GM23338 (cell line): ENCODE measurements at regions not wholly inside any gene's neighbourhood (a gene's known extent, or its start where the extent isn't known, plus 50 kb on each side); places are given as distances from the start of the nearest gene placed in this dataset.

ENCODE experiments used
- ATAC-seq: fragments of 200-7000 bp; cut with Tn5 transposase; 3 replicates; pipeline ENCODE4 v1.9.1; 2020
- DNase-seq: peaks from one replicate; pipeline ENCODE4 v3.0.0-alpha.2; 2015; ENCODE audit warnings: low spot score
- H2AFZ ChIP-seq: fragments of 200-600 bp; sonication (generic); 2 replicates; pipeline ENCODE4 v1.8.0; 2016; ENCODE audit warnings: antibody characterized with exemption, mild to moderate bottlenecking, moderate library complexity
- H3F3A ChIP-seq: fragments of 200-600 bp; sonication (generic); replicated peaks from 2 replicates; pipeline ENCODE4 v1.8.0; 2017; ENCODE audit warnings: antibody characterized with exemption, mixed run types, low read depth
- H3K27ac ChIP-seq: fragments of 200-600 bp; sonication (generic); 2 replicates; pipeline ENCODE4 v1.6.1; 2016; ENCODE audit warnings: low read depth
- H3K27me3 ChIP-seq: fragments of 200-600 bp; sonication (generic); 2 replicates; pipeline ENCODE4 v1.8.0; 2016; ENCODE audit warnings: mild to moderate bottlenecking, mixed run types, moderate library complexity; ENCODE audit not compliant: insufficient read depth
- H3K36me3 ChIP-seq: fragments of 200-600 bp; sonication (generic); 2 replicates; pipeline ENCODE4 v1.8.0; 2016; ENCODE audit warnings: mild to moderate bottlenecking; ENCODE audit not compliant: insufficient read depth
- H3K4me1 ChIP-seq: fragments of 200-600 bp; sonication (generic); 2 replicates; pipeline ENCODE4 v1.8.0; 2016; ENCODE audit warnings: mild to moderate bottlenecking, moderate library complexity; ENCODE audit not compliant: insufficient read depth
- H3K4me2 ChIP-seq: fragments of 200-600 bp; sonication (generic); 2 replicates; pipeline ENCODE4 v1.7.1; 2017; ENCODE audit warnings: mixed run types
- H3K4me3 ChIP-seq: fragments of 200-600 bp; sonication (generic); 2 replicates; pipeline ENCODE4 v1.6.1; 2016; ENCODE audit warnings: mixed run types
- H3K79me2 ChIP-seq: fragments of 200-600 bp; sonication (generic); replicated peaks from 2 replicates; pipeline ENCODE4 v1.8.0; 2017; ENCODE audit warnings: mild to moderate bottlenecking; ENCODE audit not compliant: insufficient read depth
- H3K9me2 ChIP-seq: fragments of 200-600 bp; sonication (generic); 2 replicates; pipeline ENCODE4 v1.8.0; 2017; ENCODE audit not compliant: insufficient read depth
- H4K20me1 ChIP-seq: fragments of 200-600 bp; sonication (generic); replicated peaks from 2 replicates; pipeline ENCODE4 v1.8.0; 2017; ENCODE audit warnings: mild to moderate bottlenecking; ENCODE audit not compliant: insufficient read depth
- H3K27ac Mint-ChIP-seq: 2 replicates; pipeline ENCODE4 v1.8.0; 2020; ENCODE audit warnings: inconsistent platforms, mild to moderate bottlenecking, moderate library complexity, mixed read lengths
- H3K27me3 Mint-ChIP-seq: 3 replicates; pipeline ENCODE4 v1.8.0; 2022; ENCODE audit warnings: low read depth, mild to moderate bottlenecking, moderate library complexity, mixed read lengths, inconsistent platforms; ENCODE audit not compliant: insufficient read depth, poor library complexity
- H3K36me3 Mint-ChIP-seq: 3 replicates; pipeline ENCODE4 v1.8.0; 2021; ENCODE audit warnings: low read depth, mild to moderate bottlenecking, inconsistent platforms, moderate library complexity, mixed read lengths
- H3K4me1 Mint-ChIP-seq: 3 replicates; pipeline ENCODE4 v1.8.0; 2020; ENCODE audit warnings: mild to moderate bottlenecking, inconsistent platforms, mixed read lengths
- H3K4me3 Mint-ChIP-seq: 3 replicates; pipeline ENCODE4 v1.8.0; 2021; ENCODE audit warnings: moderate library complexity, mild to moderate bottlenecking, inconsistent platforms, mixed read lengths
- H3K9me3 Mint-ChIP-seq: 3 replicates; pipeline ENCODE4 v1.8.0; 2020; ENCODE audit warnings: moderate library complexity, mild to moderate bottlenecking, inconsistent platforms, mixed read lengths
- EZH2 ChIP-seq: fragments of 200-600 bp; sonication (generic); IDR thresholded peaks from one replicate; pipeline ENCODE4 v1.8.0; 2017; ENCODE audit warnings: antibody characterized with exemption, mild to moderate bottlenecking, low read depth; ENCODE audit not compliant: unreplicated experiment
- NANOG ChIP-seq: IDR thresholded peaks from 2 replicates; pipeline ENCODE4 v1.6.1; 2016; ENCODE audit warnings: antibody characterized with exemption, borderline replicate concordance
- POLR2AphosphoS5 ChIP-seq: IDR thresholded peaks from 2 replicates; pipeline ENCODE4 v1.6.1; 2016; ENCODE audit warnings: antibody characterized with exemption, low read depth
- STAT1 ChIP-seq: IDR thresholded peaks from one replicate; pipeline ENCODE4 v1.6.1; 2016; ENCODE audit warnings: antibody characterized with exemption; ENCODE audit not compliant: unreplicated experiment
- ZNF114 ChIP-seq: fragments of 250-450 bp; sonication (Bioruptor Pico); IDR thresholded peaks from 2 replicates; pipeline ENCODE4 v1.5.0; 2020; ENCODE audit warnings: mild to moderate bottlenecking, moderate library complexity
- ZNF331 ChIP-seq: fragments of 250-450 bp; sonication (Bioruptor Pico); IDR thresholded peaks from 2 replicates; pipeline ENCODE4 v1.5.0; 2020; ENCODE audit warnings: low read depth, mild to moderate bottlenecking, moderate library complexity
- TF ChIP-seq, protein P1 (sequence below), 2 experiments: fragments of 200-600 bp in 1 of 2; sonication (generic) in 1 of 2; conservative IDR thresholded peaks; 2 replicates each; pipeline versions ENCODE4 v1.5.1 to v1.6.1; 2016 to 2017; ENCODE audit warnings: antibody characterized with exemption in 2 of 2, low read depth in 2 of 2, mild to moderate bottlenecking in 2 of 2, moderate library complexity in 1 of 2
- TF ChIP-seq, protein P2 (sequence below): IDR thresholded peaks from one replicate; pipeline ENCODE4 v1.6.1; 2018; ENCODE audit warnings: antibody characterized with exemption; ENCODE audit not compliant: unreplicated experiment
- TF ChIP-seq, protein P3 (sequence below): fragments of 250-450 bp; sonication (Bioruptor Pico); IDR thresholded peaks from 2 replicates; pipeline ENCODE4 v1.5.0; 2020; ENCODE audit warnings: mild to moderate bottlenecking, moderate library complexity

DNA sequence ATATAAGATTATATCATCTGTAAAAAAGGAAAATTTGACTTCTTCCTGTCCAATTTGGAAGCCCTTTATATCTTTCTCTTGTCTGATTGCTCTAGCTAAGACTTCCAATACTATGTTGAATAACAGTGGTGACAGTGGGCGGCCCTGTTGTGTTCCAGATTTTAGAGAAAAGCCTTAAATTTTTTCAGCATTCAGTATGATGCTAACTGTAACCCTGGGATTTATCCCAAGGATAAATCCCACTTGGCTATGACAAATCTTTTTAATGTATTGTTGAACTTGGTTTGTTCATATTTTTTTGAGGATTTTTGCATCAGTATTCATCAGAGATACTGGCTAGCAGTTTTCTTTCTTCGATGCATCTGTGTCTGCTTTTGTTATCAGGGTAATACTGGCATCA is 217.2 kb upstream of the ARSJ start:
- Histone ChIP-seq H2AFZ (no peak overlapping the region), H3K36me3 (no peaks in the 10 kb centered on the region), H3K79me2 (no peaks in the 10 kb centered on the region), H3K4me2 (no peak overlapping the region), H3K4me3 (no peak overlapping the region), H3F3A (no peaks in the 10 kb centered on the region), H3K9me2 (no peaks in the 10 kb centered on the region), H3K4me1 (no peaks in the 10 kb centered on the region), H4K20me1 (no peaks in the 10 kb centered on the region), H3K27me3 (no peaks in the 10 kb centered on the region), H3K27ac (no peak overlapping the region)
- TF ChIP-seq, protein P1, sequence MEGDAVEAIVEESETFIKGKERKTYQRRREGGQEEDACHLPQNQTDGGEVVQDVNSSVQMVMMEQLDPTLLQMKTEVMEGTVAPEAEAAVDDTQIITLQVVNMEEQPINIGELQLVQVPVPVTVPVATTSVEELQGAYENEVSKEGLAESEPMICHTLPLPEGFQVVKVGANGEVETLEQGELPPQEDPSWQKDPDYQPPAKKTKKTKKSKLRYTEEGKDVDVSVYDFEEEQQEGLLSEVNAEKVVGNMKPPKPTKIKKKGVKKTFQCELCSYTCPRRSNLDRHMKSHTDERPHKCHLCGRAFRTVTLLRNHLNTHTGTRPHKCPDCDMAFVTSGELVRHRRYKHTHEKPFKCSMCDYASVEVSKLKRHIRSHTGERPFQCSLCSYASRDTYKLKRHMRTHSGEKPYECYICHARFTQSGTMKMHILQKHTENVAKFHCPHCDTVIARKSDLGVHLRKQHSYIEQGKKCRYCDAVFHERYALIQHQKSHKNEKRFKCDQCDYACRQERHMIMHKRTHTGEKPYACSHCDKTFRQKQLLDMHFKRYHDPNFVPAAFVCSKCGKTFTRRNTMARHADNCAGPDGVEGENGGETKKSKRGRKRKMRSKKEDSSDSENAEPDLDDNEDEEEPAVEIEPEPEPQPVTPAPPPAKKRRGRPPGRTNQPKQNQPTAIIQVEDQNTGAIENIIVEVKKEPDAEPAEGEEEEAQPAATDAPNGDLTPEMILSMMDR (conservative IDR thresholded peaks at IDR 0.05; ENCODE audit: low read depth in 2 of 2): no peak
- TF ChIP-seq ZNF114 (no peak), POLR2AphosphoS5 (no peak), EZH2 (no peak), NANOG (no peak), STAT1 (no peak)
- TF ChIP-seq, protein P2, sequence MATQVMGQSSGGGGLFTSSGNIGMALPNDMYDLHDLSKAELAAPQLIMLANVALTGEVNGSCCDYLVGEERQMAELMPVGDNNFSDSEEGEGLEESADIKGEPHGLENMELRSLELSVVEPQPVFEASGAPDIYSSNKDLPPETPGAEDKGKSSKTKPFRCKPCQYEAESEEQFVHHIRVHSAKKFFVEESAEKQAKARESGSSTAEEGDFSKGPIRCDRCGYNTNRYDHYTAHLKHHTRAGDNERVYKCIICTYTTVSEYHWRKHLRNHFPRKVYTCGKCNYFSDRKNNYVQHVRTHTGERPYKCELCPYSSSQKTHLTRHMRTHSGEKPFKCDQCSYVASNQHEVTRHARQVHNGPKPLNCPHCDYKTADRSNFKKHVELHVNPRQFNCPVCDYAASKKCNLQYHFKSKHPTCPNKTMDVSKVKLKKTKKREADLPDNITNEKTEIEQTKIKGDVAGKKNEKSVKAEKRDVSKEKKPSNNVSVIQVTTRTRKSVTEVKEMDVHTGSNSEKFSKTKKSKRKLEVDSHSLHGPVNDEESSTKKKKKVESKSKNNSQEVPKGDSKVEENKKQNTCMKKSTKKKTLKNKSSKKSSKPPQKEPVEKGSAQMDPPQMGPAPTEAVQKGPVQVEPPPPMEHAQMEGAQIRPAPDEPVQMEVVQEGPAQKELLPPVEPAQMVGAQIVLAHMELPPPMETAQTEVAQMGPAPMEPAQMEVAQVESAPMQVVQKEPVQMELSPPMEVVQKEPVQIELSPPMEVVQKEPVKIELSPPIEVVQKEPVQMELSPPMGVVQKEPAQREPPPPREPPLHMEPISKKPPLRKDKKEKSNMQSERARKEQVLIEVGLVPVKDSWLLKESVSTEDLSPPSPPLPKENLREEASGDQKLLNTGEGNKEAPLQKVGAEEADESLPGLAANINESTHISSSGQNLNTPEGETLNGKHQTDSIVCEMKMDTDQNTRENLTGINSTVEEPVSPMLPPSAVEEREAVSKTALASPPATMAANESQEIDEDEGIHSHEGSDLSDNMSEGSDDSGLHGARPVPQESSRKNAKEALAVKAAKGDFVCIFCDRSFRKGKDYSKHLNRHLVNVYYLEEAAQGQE: no peak
- Mint-ChIP-seq H3K4me1 (peaks cover 7% of the 10 kb centered on the region; the same call in 2 of the 3 replicates), H3K4me3 (no peak overlapping the region), H3K36me3 (no peaks in the 10 kb centered on the region), H3K9me3 (no peaks in the 10 kb centered on the region), H3K27me3 (no peaks in the 10 kb centered on the region), H3K27ac (no peak overlapping the region)
- no peak for DNase-seq
- ATAC-seq: no peak

DNA sequence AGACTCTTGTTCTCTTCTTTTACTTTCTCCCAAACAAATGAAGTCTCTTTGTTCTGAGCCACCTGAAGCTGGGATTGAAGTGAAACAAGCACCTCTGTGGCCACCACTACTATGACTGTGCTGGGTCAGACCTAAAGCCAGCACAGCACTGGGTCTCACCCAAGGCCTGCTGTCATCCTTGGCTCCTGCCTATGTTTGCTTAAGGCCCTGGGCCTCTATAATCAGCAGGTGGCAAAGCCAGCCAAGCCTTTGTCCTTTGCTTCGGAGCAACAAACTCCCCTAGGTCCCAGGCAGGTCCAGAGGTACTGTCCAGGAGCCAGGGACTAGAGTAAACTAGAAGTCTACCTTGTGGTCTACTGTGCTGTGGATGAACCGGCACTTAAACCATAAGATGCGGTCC is 220.6 kb upstream of the ARSJ start:
- H3K4me3 Mint-ChIP-seq: no peak overlapping the region
- no peaks in the 10 kb centered on the region for H3K36me3 ChIP-seq
- H3K9me2 ChIP-seq: no peaks in the 10 kb centered on the region
- DNase-seq (no peak), ATAC-seq (no peak)
- H4K20me1 ChIP-seq: no peaks in the 10 kb centered on the region
- H3K4me1 Mint-ChIP-seq: no peaks in the 10 kb centered on the region
- H3K27ac Mint-ChIP-seq: no peak overlapping the region
- H3K27me3 Mint-ChIP-seq: no peaks in the 10 kb centered on the region
- H2AFZ ChIP-seq: no peak overlapping the region
- H3F3A ChIP-seq: no peaks in the 10 kb centered on the region
- H3K79me2 ChIP-seq: no peaks in the 10 kb centered on the region
- no peaks in the 10 kb centered on the region for H3K9me3 Mint-ChIP-seq
- H3K4me3 ChIP-seq: no peak overlapping the region
- no peaks in the 10 kb centered on the region for H3K27me3 ChIP-seq
- H3K36me3 Mint-ChIP-seq: no peaks in the 10 kb centered on the region
- no peaks in the 10 kb centered on the region for H3K4me1 ChIP-seq
- H3K27ac ChIP-seq: no peak overlapping the region
- no peak overlapping the region for H3K4me2 ChIP-seq
- TF ChIP-seq ZNF331 (CRISPR knock-in tag): no peak
- TF ChIP-seq, protein P3, sequence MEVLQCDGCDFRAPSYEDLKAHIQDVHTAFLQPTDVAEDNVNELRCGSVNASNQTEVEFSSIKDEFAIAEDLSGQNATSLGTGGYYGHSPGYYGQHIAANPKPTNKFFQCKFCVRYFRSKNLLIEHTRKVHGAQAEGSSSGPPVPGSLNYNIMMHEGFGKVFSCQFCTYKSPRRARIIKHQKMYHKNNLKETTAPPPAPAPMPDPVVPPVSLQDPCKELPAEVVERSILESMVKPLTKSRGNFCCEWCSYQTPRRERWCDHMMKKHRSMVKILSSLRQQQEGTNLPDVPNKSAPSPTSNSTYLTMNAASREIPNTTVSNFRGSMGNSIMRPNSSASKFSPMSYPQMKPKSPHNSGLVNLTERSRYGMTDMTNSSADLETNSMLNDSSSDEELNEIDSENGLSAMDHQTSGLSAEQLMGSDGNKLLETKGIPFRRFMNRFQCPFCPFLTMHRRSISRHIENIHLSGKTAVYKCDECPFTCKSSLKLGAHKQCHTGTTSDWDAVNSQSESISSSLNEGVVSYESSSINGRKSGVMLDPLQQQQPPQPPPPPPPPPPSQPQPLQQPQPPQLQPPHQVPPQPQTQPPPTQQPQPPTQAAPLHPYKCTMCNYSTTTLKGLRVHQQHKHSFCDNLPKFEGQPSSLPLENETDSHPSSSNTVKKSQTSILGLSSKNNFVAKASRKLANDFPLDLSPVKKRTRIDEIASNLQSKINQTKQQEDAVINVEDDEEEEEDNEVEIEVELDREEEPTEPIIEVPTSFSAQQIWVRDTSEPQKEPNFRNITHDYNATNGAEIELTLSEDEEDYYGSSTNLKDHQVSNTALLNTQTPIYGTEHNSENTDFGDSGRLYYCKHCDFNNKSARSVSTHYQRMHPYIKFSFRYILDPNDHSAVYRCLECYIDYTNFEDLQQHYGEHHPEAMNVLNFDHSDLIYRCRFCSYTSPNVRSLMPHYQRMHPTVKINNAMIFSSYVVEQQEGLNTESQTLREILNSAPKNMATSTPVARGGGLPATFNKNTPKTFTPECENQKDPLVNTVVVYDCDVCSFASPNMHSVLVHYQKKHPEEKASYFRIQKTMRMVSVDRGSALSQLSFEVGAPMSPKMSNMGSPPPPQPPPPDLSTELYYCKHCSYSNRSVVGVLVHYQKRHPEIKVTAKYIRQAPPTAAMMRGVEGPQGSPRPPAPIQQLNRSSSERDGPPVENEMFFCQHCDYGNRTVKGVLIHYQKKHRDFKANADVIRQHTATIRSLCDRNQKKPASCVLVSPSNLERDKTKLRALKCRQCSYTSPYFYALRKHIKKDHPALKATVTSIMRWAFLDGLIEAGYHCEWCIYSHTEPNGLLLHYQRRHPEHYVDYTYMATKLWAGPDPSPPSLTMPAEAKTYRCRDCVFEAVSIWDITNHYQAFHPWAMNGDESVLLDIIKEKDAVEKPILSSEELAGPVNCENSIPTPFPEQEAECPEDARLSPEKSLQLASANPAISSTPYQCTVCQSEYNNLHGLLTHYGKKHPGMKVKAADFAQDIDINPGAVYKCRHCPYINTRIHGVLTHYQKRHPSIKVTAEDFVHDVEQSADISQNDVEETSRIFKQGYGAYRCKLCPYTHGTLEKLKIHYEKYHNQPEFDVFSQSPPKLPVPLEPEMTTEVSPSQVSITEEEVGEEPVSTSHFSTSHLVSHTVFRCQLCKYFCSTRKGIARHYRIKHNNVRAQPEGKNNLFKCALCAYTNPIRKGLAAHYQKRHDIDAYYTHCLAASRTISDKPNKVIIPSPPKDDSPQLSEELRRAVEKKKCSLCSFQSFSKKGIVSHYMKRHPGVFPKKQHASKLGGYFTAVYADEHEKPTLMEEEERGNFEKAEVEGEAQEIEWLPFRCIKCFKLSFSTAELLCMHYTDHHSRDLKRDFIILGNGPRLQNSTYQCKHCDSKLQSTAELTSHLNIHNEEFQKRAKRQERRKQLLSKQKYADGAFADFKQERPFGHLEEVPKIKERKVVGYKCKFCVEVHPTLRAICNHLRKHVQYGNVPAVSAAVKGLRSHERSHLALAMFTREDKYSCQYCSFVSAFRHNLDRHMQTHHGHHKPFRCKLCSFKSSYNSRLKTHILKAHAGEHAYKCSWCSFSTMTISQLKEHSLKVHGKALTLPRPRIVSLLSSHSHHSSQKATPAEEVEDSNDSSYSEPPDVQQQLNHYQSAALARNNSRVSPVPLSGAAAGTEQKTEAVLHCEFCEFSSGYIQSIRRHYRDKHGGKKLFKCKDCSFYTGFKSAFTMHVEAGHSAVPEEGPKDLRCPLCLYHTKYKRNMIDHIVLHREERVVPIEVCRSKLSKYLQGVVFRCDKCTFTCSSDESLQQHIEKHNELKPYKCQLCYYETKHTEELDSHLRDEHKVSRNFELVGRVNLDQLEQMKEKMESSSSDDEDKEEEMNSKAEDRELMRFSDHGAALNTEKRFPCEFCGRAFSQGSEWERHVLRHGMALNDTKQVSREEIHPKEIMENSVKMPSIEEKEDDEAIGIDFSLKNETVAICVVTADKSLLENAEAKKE (CRISPR knock-in tag): no peak
- TF ChIP-seq EZH2: no peak
- no peak for TF ChIP-seq NANOG
